ENCODE measurements at regions not wholly inside any gene's neighbourhood (a gene's known extent, or its start where the extent isn't known, plus 50 kb on each side); places are given as distances from the start of the nearest gene placed in this dataset.

- H3K27ac ChIP-seq (ENCODE audit: low read depth, low read length), result no peak overlapping the region
- DNase-seq (ENCODE audit: low read depth in 1 of 2, low spot score in 2 of 2) (no peak), FAIRE-seq (no peak)
- no peak overlapping the region for H4K8ac ChIP-seq (ENCODE audit: extremely low read depth, insufficient read depth, low read length)
- H3K23me2 ChIP-seq (ENCODE audit: low read depth, low read length), result no peaks in the 10 kb centered on the region
- H3K56ac ChIP-seq (replicated peaks; ENCODE audit: insufficient read length, low read depth, low read length), result no peak overlapping the region
- no peak overlapping the region for H3K23ac ChIP-seq (ENCODE audit: insufficient read length)
- 91% methylated on average over 5 of the region's 5 CpGs; no CpG with 5 or more reads in 1 of the 2 experiments for WGBS, 2 experiments (ENCODE audit: extremely low coverage in 1 of 2, insufficient coverage in 1 of 2, insufficient read length in 1 of 2, insufficient replicate concordance in 2 of 2, low coverage in 1 of 2, low lambda C conversion rate in 2 of 2, missing lambda C conversion rate in 1 of 2)
- no peak overlapping the region for H4K5ac ChIP-seq (ENCODE audit: insufficient read length, low read depth, low read length)
- H2BK5ac ChIP-seq (ENCODE audit: low read depth, low read length), result no peak overlapping the region
- H3K79me1 ChIP-seq (ENCODE audit: low read depth, low read length), result no peaks in the 10 kb centered on the region
- H3K4me1 ChIP-seq (replicated peaks in 1 of 4; ENCODE audit: control insufficient read depth in 3 of 4, insufficient read depth in 4 of 4, low read length in 3 of 4), result peaks cover 0 to 7% (median 0%) of the 10 kb centered on the region in 4 experiments; a peak in 1 of 7 replicates
- no peak overlapping the region for H3K4ac ChIP-seq (replicated peaks; ENCODE audit: insufficient read length, low read depth, low read length)
- no peak overlapping the region for H3K4me3 ChIP-seq (ENCODE audit: extremely low read depth in 1 of 4, insufficient read depth in 2 of 4, low read depth in 3 of 4, low read length in 4 of 4)
- H3K14ac ChIP-seq (ENCODE audit: insufficient read length), result no peak overlapping the region
- no peak overlapping the region for H2BK120ac ChIP-seq (replicated peaks; ENCODE audit: low read depth, low read length)
- no peak for TF ChIP-seq POLR2A (IDR thresholded peaks at IDR 0.05; ENCODE audit: control extremely low read depth in 1 of 2, low read depth in 2 of 2, low read length in 2 of 2)
- no peak for TF ChIP-seq GABPA (IDR thresholded peaks at IDR 0.05; ENCODE audit: borderline replicate concordance, insufficient read depth, low read length)
- no peak for TF ChIP-seq NANOG (IDR thresholded peaks at IDR 0.05; ENCODE audit: insufficient read depth, low read depth, low read length, poor library complexity, severe bottlenecking)
- no peak for TF ChIP-seq USF2 (IDR thresholded peaks at IDR 0.05; ENCODE audit: low read length)
- no peak for TF ChIP-seq TAF7 (optimal IDR thresholded peaks at IDR 0.05; ENCODE audit: borderline replicate concordance, low read depth, low read length)
- no peak for TF ChIP-seq TAF1 (IDR thresholded peaks at IDR 0.05; ENCODE audit: low read depth, low read length)
- no peak for TF ChIP-seq TEAD4 (IDR thresholded peaks at IDR 0.05; ENCODE audit: low read depth, low read length)
- no peak for TF ChIP-seq CBX8 (IDR thresholded peaks at IDR 0.05; ENCODE audit: borderline replicate concordance, low read depth, low read length)
- no peak for TF ChIP-seq KDM5A (IDR thresholded peaks at IDR 0.05; ENCODE audit: low read length)
- TF ChIP-seq SP1 (IDR thresholded peaks at IDR 0.05; ENCODE audit: low read depth, low read length), result no peak
- TF ChIP-seq CHD2 (IDR thresholded peaks at IDR 0.05; ENCODE audit: low read length), result no peak
- no peak for TF ChIP-seq POU5F1 (IDR thresholded peaks at IDR 0.05; ENCODE audit: low read depth, low read length)
- TF ChIP-seq JUND (IDR thresholded peaks at IDR 0.05; ENCODE audit: low read length), result no peak
- TF ChIP-seq RBBP5 (IDR thresholded peaks at IDR 0.05; ENCODE audit: borderline replicate concordance, low read depth, low read length), result no peak
- H4K20me1 ChIP-seq (replicated peaks in 1 of 2; ENCODE audit: control insufficient read depth in 1 of 2, insufficient read depth in 2 of 2, low read length in 2 of 2), result no peaks in the 10 kb centered on the region
- ChIA-PET POLR2A (ENCODE audit: partially characterized antibody) (no interaction called here), CTCF (ENCODE audit: partially characterized antibody) (interaction anchor here (0.7 to 1.7 kb wide), 5 partner anchors 19 to 426 kb away, joined by 3 to 7 read pairs (median 4); no protein-coding TSS in a partner anchor)
- H3K4me2 ChIP-seq (ENCODE audit: insufficient read depth in 1 of 2, low read depth in 2 of 2, low read length in 2 of 2), result no peak overlapping the region
- no peaks in the 10 kb centered on the region for H3K79me2 ChIP-seq (ENCODE audit: control insufficient read depth in 1 of 2, insufficient read depth in 2 of 2, low read length in 2 of 2)
- no peak overlapping the region for H3K9ac ChIP-seq (replicated peaks in 1 of 4; ENCODE audit: extremely low read depth in 1 of 4, low read depth in 3 of 4, low read length in 3 of 4)
- H2BK15ac ChIP-seq (ENCODE audit: low read length), result no peak overlapping the region
- H2BK20ac ChIP-seq (ENCODE audit: low read length), result no peak overlapping the region
- no peak overlapping the region for H3K18ac ChIP-seq (ENCODE audit: extremely low read depth, low read length)
- no peak overlapping the region for H2AK5ac ChIP-seq (ENCODE audit: low read depth, low read length)
- H3K27me3 ChIP-seq (replicated peaks in 1 of 4; ENCODE audit: control insufficient read depth in 3 of 4, extremely low read depth in 1 of 4, insufficient read depth in 3 of 4, low read length in 3 of 4), result no peaks in the 10 kb centered on the region; a peak in 1 of 7 replicates
- H3K9me3 ChIP-seq (ENCODE audit: insufficient read depth in 2 of 2, low read depth in 1 of 2, low read length in 1 of 2), result no peaks in the 10 kb centered on the region
- H4K91ac ChIP-seq (replicated peaks; ENCODE audit: insufficient read length, low read length), result no peak overlapping the region
- no peak overlapping the region for H2BK12ac ChIP-seq (ENCODE audit: low read depth, low read length)
- no peaks in the 10 kb centered on the region for H3K36me3 ChIP-seq (ENCODE audit: control insufficient read depth in 2 of 4, insufficient read depth in 4 of 4, low read length in 3 of 4)
- H2AFZ ChIP-seq (ENCODE audit: low read length), result no peak overlapping the region
These were observed 428.1 kb downstream of the ARHGEF28 start for GRCh38 chr5:74054139-74054538.
